Glutamatergic neuron (in vitro differentiated cells): ENCODE measurements at regions not wholly inside any gene's neighbourhood (a gene's known extent, or its start where the extent isn't known, plus 50 kb on each side); places are given as distances from the start of the nearest gene placed in this dataset.

ENCODE experiments used
- DNase-seq: peaks from one replicate; pipeline ENCODE4 v3.0.0; 2022
- H3K27ac Mint-ChIP-seq: one replicate; pipeline ENCODE4 v1.8.0; 2020; ENCODE audit warnings: mild to moderate bottlenecking, mixed read lengths, inconsistent platforms; ENCODE audit not compliant: unreplicated experiment
- H3K27me3 Mint-ChIP-seq: one replicate; pipeline ENCODE4 v1.8.0; 2020; ENCODE audit warnings: mild to moderate bottlenecking, moderate library complexity, mixed read lengths, inconsistent platforms; ENCODE audit not compliant: unreplicated experiment
- H3K36me3 Mint-ChIP-seq: one replicate; pipeline ENCODE4 v1.8.0; 2020; ENCODE audit warnings: mild to moderate bottlenecking, mixed read lengths, inconsistent platforms; ENCODE audit not compliant: unreplicated experiment
- H3K4me1 Mint-ChIP-seq: one replicate; pipeline ENCODE4 v1.8.0; 2020; ENCODE audit warnings: mild to moderate bottlenecking, low read depth, mixed read lengths, inconsistent platforms; ENCODE audit not compliant: unreplicated experiment
- H3K4me3 Mint-ChIP-seq: one replicate; pipeline ENCODE4 v1.8.0; 2020; ENCODE audit warnings: mild to moderate bottlenecking, mixed read lengths, inconsistent platforms; ENCODE audit not compliant: unreplicated experiment
- H3K9me3 Mint-ChIP-seq: one replicate; pipeline ENCODE4 v1.8.0; 2020; ENCODE audit warnings: mild to moderate bottlenecking, moderate library complexity, mixed read lengths, inconsistent platforms; ENCODE audit not compliant: unreplicated experiment
- TF ChIP-seq, protein P1 (sequence below): fragments of 200-600 bp; sonication (generic); IDR thresholded peaks from one replicate; pipeline ENCODE4 v1.5.0; 2021; ENCODE audit not compliant: partially characterized antibody, unreplicated experiment

DNA sequence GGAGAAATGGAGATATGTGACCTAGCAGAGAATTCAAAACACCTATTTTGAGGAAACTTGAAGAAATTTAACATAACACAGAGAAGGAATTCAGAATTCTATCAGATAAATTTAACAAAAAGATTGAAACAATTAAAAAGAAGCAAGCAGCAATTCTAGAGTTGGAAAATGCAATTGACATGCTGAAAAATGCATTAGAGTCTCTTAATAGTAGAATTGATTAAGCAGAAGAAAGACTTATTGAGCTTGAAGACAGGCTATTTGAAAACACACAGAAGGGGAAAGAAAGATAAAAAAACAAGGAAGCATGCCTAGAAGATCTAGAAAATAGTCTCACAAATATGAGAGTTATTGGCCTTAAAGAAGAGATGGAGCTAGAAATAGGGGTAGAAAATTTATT is 87.8 kb upstream of the SLC1A1 start:
- Mint-ChIP-seq H3K27me3 (no peaks in the 10 kb centered on the region), H3K9me3 (no peaks in the 10 kb centered on the region), H3K27ac (no peak overlapping the region), H3K4me3 (no peak overlapping the region), H3K4me1 (no peaks in the 10 kb centered on the region), H3K36me3 (peaks cover 23% of the 10 kb centered on the region)
- no peak for DNase-seq
- TF ChIP-seq, protein P1, sequence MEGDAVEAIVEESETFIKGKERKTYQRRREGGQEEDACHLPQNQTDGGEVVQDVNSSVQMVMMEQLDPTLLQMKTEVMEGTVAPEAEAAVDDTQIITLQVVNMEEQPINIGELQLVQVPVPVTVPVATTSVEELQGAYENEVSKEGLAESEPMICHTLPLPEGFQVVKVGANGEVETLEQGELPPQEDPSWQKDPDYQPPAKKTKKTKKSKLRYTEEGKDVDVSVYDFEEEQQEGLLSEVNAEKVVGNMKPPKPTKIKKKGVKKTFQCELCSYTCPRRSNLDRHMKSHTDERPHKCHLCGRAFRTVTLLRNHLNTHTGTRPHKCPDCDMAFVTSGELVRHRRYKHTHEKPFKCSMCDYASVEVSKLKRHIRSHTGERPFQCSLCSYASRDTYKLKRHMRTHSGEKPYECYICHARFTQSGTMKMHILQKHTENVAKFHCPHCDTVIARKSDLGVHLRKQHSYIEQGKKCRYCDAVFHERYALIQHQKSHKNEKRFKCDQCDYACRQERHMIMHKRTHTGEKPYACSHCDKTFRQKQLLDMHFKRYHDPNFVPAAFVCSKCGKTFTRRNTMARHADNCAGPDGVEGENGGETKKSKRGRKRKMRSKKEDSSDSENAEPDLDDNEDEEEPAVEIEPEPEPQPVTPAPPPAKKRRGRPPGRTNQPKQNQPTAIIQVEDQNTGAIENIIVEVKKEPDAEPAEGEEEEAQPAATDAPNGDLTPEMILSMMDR = no peak

DNA sequence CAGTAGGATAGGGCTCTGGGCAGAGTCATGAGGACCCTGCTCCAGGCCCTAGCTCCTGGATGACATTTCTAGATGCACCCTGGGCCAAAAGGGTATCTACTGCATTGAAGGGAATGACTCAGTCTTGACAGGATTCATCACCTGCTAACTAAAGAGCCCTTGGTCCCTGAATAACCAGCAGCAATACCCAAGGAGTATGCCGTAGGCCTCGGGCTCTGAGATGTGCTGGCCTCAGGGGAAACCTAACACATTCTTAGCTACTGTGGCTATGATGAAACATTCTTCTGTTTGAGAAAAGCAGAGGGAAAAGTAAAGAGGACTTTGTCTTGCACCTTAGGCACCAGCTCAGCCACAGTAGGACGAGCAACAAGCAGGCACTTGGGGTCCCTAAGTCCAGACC is 89.5 kb upstream of the SLC1A1 start:
- H3K4me1 Mint-ChIP-seq = no peaks in the 10 kb centered on the region
- no peak overlapping the region for H3K27ac Mint-ChIP-seq
- no peak for DNase-seq
- H3K36me3 Mint-ChIP-seq = peaks cover 19% of the 10 kb centered on the region
- no peaks in the 10 kb centered on the region for H3K9me3 Mint-ChIP-seq
- no peak overlapping the region for H3K4me3 Mint-ChIP-seq
- TF ChIP-seq, protein P1 = no peak
- no peaks in the 10 kb centered on the region for H3K27me3 Mint-ChIP-seq

DNA sequence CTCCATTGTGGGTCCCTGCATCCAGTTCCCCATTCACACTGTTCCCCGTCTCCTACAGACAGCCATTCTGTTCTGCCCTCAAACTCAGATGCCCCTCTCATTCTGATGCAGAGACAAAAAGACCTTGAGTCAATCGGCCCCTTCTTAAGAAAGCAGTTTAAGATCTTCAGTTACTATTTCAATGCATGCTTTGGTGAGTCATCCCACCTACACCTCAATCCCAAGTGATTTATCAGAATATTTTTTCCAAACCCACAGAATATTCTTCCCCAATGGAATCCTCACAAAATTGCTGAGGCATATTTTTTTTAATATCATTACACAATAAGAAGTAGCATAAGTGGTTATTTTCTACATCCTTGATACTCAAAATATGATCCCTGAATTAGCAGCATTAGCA is 92.4 kb upstream of the SLC1A1 start:
- no peak overlapping the region for H3K4me3 Mint-ChIP-seq
- DNase-seq = no peak
- peaks cover 9% of the 10 kb centered on the region for H3K36me3 Mint-ChIP-seq
- no peaks in the 10 kb centered on the region for H3K4me1 Mint-ChIP-seq
- TF ChIP-seq, protein P1 = no peak
- no peaks in the 10 kb centered on the region for H3K27me3 Mint-ChIP-seq
- no peaks in the 10 kb centered on the region for H3K9me3 Mint-ChIP-seq
- no peak overlapping the region for H3K27ac Mint-ChIP-seq

DNA sequence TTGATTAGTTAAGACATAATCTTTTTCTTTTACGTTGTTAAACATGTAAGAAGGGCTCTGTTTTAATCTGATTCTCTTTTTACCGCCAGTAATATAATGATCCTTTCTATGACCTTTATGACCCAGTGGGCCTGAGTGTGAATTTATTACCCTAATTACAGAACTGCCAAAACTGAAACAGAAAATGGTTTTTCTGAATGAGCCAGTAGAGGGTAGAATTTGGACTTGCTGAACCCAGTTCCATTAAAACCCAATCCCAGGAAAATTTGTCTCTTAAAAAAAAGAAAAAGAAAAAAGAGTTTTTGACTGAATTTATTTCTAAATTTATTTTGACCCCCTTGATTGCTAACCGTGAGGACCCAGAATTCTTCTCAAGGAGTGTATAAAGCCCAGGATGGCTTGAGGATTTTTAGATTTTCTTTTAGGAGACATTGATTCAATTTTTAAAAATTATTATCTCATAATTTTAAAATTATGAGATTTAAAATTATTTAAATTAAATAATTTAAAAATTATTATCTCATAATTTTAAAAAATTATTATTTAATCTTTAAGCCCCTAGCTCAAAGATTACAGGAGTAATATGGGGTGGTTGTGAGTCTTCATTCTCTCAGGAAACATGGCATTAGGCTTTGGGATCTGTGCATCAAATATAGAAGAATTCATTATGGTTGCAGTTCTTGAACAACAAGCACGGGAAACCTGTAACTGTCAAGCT is 94.1 kb upstream of the GLIS3 start:
- H3K27me3 Mint-ChIP-seq = no peaks in the 10 kb centered on the region

DNA sequence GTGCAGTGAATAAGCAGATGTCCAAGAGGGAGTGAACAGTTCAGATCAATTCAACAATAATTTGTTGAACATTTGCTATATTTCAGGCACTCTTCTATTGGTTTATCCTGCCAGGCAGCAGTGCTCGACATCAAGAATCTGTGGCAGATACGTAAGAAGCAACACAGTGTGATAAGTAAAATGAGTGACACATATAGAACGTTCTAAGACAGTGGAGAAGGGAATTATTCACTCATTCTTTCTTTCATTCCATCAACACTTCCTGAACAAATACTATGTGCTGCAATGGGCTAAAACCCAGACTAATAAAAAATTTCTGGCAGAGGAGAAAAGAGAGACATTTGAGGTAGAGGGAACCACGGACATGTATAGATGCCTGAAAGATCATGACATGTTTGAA is 89.9 kb upstream of the GLIS3 start:
- Mint-ChIP-seq H3K4me1 (no peaks in the 10 kb centered on the region), H3K27me3 (no peaks in the 10 kb centered on the region), H3K4me3 (no peak overlapping the region), H3K9me3 (no peaks in the 10 kb centered on the region), H3K27ac (no peak overlapping the region), H3K36me3 (no peaks in the 10 kb centered on the region)
- no peak for DNase-seq
- TF ChIP-seq, protein P1 = no peak

More for the DNA sequence above, 94.1 kb upstream of the GLIS3 start:
- H3K9me3 Mint-ChIP-seq = no peaks in the 10 kb centered on the region
- TF ChIP-seq, protein P1 = no peak
- H3K4me3 Mint-ChIP-seq = no peak overlapping the region
- no peak for DNase-seq
- no peaks in the 10 kb centered on the region for H3K36me3 Mint-ChIP-seq
- no peak overlapping the region for H3K27ac Mint-ChIP-seq
- H3K4me1 Mint-ChIP-seq = no peaks in the 10 kb centered on the region
